ENCODE measurements at regions not wholly inside any gene's neighbourhood (a gene's known extent, or its start where the extent isn't known, plus 50 kb on each side); places are given as distances from the start of the nearest gene placed in this dataset.

DNA sequence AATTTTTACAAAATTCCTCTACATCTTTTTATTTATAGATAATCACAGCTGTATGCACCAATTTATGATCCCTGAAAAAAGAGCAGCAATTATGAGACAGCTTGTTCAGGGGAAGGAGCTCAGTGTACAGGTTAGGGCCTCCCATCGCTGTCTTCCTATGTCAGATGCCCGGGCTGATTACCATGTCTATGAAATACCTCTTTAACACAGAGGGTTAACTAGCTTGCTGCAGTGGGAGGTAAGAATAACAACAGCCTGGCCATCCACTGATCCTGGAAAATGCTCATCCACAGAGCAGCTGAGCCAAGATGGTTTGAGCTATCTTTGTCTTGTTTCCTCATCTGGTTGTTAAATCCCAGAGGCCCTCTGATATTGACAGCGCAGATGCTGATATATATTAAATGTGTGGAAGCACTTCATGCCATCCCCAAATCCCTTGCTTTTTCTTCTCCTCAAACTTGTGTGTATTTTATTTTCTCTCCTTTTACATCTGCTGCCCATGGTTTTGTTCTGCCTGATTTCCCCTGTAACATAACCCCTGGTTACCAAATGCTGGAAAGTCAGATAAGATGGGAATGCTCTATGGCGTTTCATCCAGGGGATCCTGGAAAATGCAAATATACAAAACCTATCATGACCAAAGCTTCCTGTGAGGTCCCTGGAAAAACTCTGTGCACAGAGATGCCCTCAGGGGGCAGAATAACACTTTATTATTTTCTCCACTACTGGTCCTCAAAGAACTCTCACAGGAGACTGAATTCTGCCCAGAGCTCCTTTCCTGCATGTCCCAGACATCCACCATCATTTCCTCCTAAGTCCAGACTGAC lies 85.8 kb upstream of the PUDP start:
- TF ChIP-seq CTCF (optimal IDR thresholded peaks at IDR 0.05 in 1 of 3, IDR thresholded peaks at IDR 0.05 in 1 of 3, conservative IDR thresholded peaks at IDR 0.05 in 1 of 3; ENCODE audit: extremely low read depth in 1 of 3, insufficient read depth in 2 of 3, low read length in 3 of 3) (no peak), EZH2 (IDR thresholded peaks at IDR 0.05; ENCODE audit: low read length) (no peak)
- Histone ChIP-seq H2AFZ (ENCODE audit: control insufficient read depth, low read length) (no peak overlapping the region), H3K27me3 (ENCODE audit: control insufficient read depth, extremely low read depth, insufficient read depth, low read length) (no peaks in the 10 kb centered on the region), H4K20me1 (ENCODE audit: control insufficient read depth, extremely low read depth, insufficient read depth, low read length) (no peaks in the 10 kb centered on the region), H3K9me3 (ENCODE audit: control insufficient read depth, low read depth, low read length) (no peaks in the 10 kb centered on the region), H3K4me2 (ENCODE audit: control insufficient read depth, extremely low read depth, insufficient read depth, low read depth, low read length) (no peak overlapping the region), H3K4me3 (ENCODE audit: control insufficient read depth in 2 of 3, extremely low read depth in 1 of 3, insufficient read depth in 2 of 3, low read depth in 1 of 3, low read length in 3 of 3) (no peak overlapping the region), H3K9ac (ENCODE audit: control insufficient read depth, extremely low read depth, insufficient read depth, low read length) (no peak overlapping the region), H3K79me2 (ENCODE audit: control insufficient read depth, insufficient read depth, low read length) (no peaks in the 10 kb centered on the region), H3K4me1 (ENCODE audit: control insufficient read depth, extremely low read depth, insufficient read depth, low read length) (no peaks in the 10 kb centered on the region), H3K9me1 (ENCODE audit: control insufficient read depth, extremely low read depth, insufficient read depth, low read length) (no peaks in the 10 kb centered on the region), H3K27ac (ENCODE audit: control insufficient read depth, insufficient read depth, low read length) (no peak overlapping the region), H3K36me3 (ENCODE audit: control insufficient read depth in 2 of 2, extremely low read depth in 1 of 2, insufficient read depth in 2 of 2, low read length in 2 of 2) (no peaks in the 10 kb centered on the region)
- dilution Hi-C loops (cut with MboI; ENCODE audit: extremely low pct_ligation_motif_present, low sequenced_read_pairs), result no loop called here
- DNase-seq (ENCODE audit: low read depth, low spot score) (no peak), FAIRE-seq (no peak)

DNA sequence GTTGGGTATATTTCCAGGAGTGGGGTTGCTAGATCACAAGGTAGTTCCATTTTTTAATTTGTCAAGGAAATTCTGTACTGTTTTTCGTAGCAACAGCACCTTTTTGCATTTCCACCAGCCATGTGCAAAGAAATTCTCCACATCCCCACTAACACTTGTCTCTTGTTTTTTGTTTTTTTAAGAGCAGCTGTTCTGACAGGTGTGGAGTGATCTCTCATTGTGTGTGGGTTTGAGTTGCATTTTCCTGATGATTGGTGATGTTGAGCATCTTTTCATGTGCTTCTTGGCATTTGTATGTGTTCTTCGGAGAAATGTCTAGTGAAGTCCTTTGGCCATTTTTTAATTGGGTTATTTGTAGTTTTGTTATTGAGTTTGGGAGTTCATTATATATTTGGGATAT lies 80.3 kb upstream of the PUDP start:
- Histone ChIP-seq H3K79me2 (ENCODE audit: control insufficient read depth, insufficient read depth, low read length) (no peaks in the 10 kb centered on the region), H3K9me1 (ENCODE audit: control insufficient read depth, extremely low read depth, insufficient read depth, low read length) (no peaks in the 10 kb centered on the region), H3K4me1 (ENCODE audit: control insufficient read depth, extremely low read depth, insufficient read depth, low read length) (no peaks in the 10 kb centered on the region), H3K36me3 (ENCODE audit: control insufficient read depth in 2 of 2, extremely low read depth in 1 of 2, insufficient read depth in 2 of 2, low read length in 2 of 2) (no peaks in the 10 kb centered on the region), H3K27me3 (ENCODE audit: control insufficient read depth, extremely low read depth, insufficient read depth, low read length) (no peaks in the 10 kb centered on the region), H2AFZ (ENCODE audit: control insufficient read depth, low read length) (no peak overlapping the region), H4K20me1 (ENCODE audit: control insufficient read depth, extremely low read depth, insufficient read depth, low read length) (no peaks in the 10 kb centered on the region), H3K9ac (ENCODE audit: control insufficient read depth, extremely low read depth, insufficient read depth, low read length) (no peak overlapping the region), H3K4me2 (ENCODE audit: control insufficient read depth, extremely low read depth, insufficient read depth, low read depth, low read length) (no peak overlapping the region), H3K4me3 (ENCODE audit: control insufficient read depth in 2 of 3, extremely low read depth in 1 of 3, insufficient read depth in 2 of 3, low read depth in 1 of 3, low read length in 3 of 3) (no peak overlapping the region), H3K27ac (ENCODE audit: control insufficient read depth, insufficient read depth, low read length) (no peak overlapping the region), H3K9me3 (ENCODE audit: control insufficient read depth, low read depth, low read length) (no peaks in the 10 kb centered on the region)
- no peak for FAIRE-seq
- DNase-seq (ENCODE audit: low read depth, low spot score), result no peak
- TF ChIP-seq EZH2 (IDR thresholded peaks at IDR 0.05; ENCODE audit: low read length) (no peak), CTCF (optimal IDR thresholded peaks at IDR 0.05 in 1 of 3, IDR thresholded peaks at IDR 0.05 in 1 of 3, conservative IDR thresholded peaks at IDR 0.05 in 1 of 3; ENCODE audit: extremely low read depth in 1 of 3, insufficient read depth in 2 of 3, low read length in 3 of 3) (no peak)
- dilution Hi-C loops (cut with MboI; ENCODE audit: extremely low pct_ligation_motif_present, low sequenced_read_pairs), result no loop called here

Measured in keratinocyte (primary cell).